Common myeloid progenitor, CD34-positive (primary cell): ENCODE measurements at regions not wholly inside any gene's neighbourhood (a gene's known extent, or its start where the extent isn't known, plus 50 kb on each side); places are given as distances from the start of the nearest gene placed in this dataset.

Experiments used
- CTCF ChIA-PET: fragments of 350-600 bp; sonication (Branson Sonifier 250); formaldehyde crosslinking; loops from one replicate; lab custom pipeline; 2021; ENCODE audit warnings: antibody characterized with exemption; lab: Charles Lee
- POLR2A ChIA-PET: fragments of 350-600 bp; sonication (Branson Sonifier 250); formaldehyde crosslinking; loops from one replicate; lab custom pipeline; 2021; ENCODE audit warnings: antibody characterized with exemption; lab: Charles Lee
- DNase-seq, 3 donors: peaks; one replicate each; pipeline versions ENCODE4 v3.0.0 to v3.0.0-alpha.2; 2013
- H3K27ac ChIP-seq, 2 experiments: 1 replicate in 1 of 2; 2 replicates in 1 of 2; pipeline ENCODE4 v1.7.0; 2013; ENCODE audit warnings: inconsistent platforms in 2 of 2, low read length in 2 of 2, mild to moderate bottlenecking in 2 of 2, low read depth in 1 of 2, moderate library complexity in 1 of 2; ENCODE audit not compliant: severe bottlenecking in 2 of 2, insufficient read depth in 1 of 2, poor library complexity in 1 of 2
- H3K27me3 ChIP-seq, 5 experiments: replicated peaks in 2 of 5; 1 replicate in 3 of 5; 2 replicates in 2 of 5; pipeline versions ENCODE4 v1.6.1 to v1.7.0; 2013; ENCODE audit warnings: low read length in 4 of 5, mild to moderate bottlenecking in 2 of 5, moderate library complexity in 2 of 5, inconsistent platforms in 1 of 5; ENCODE audit not compliant: insufficient read depth in 5 of 5, control insufficient read depth in 4 of 5
- H3K36me3 ChIP-seq, 4 experiments: 1 replicate in 2 of 4; 2 replicates in 2 of 4; pipeline versions ENCODE4 v1.6.1 to v1.7.0; 2013; ENCODE audit warnings: low read length in 3 of 4, control low read depth in 1 of 4, mild to moderate bottlenecking in 1 of 4; ENCODE audit not compliant: control insufficient read depth in 4 of 4, insufficient read depth in 4 of 4
- H3K4me1 ChIP-seq, 4 experiments: 1 replicate in 3 of 4; 2 replicates in 1 of 4; pipeline versions ENCODE4 v1.6.1 to v1.7.1; 2013; ENCODE audit warnings: low read length in 3 of 4, mild to moderate bottlenecking in 3 of 4, control low read depth in 1 of 4, inconsistent platforms in 1 of 4, moderate library complexity in 1 of 4; ENCODE audit not compliant: control insufficient read depth in 4 of 4, insufficient read depth in 4 of 4; ENCODE audit errors: control extremely low read depth in 1 of 4
- H3K4me3 ChIP-seq, 7 experiments: 1 replicate in 4 of 7; 2 replicates in 3 of 7; pipeline versions ENCODE4 v1.5.1 to v1.7.0; 2013; ENCODE audit warnings: mild to moderate bottlenecking in 7 of 7, low read length in 6 of 7, moderate library complexity in 6 of 7, inconsistent platforms in 2 of 7, low read depth in 2 of 7, control low read depth in 1 of 7; ENCODE audit not compliant: insufficient read depth in 4 of 7, control insufficient read depth in 1 of 7; ENCODE audit errors: extremely low read depth in 1 of 7
- H3K9me3 ChIP-seq, 5 experiments: 1 replicate in 4 of 5; 2 replicates in 1 of 5; pipeline versions ENCODE4 v1.6.1 to v1.7.1; 2013; ENCODE audit warnings: low read length in 4 of 5, mild to moderate bottlenecking in 2 of 5, inconsistent platforms in 1 of 5, low read depth in 1 of 5, moderate library complexity in 1 of 5; ENCODE audit not compliant: control insufficient read depth in 4 of 5, insufficient read depth in 2 of 5; ENCODE audit errors: control extremely low read depth in 1 of 5
- WGBS: methylation state at CpG from one replicate; pipeline ENCODE4 v1.1.5; 2013; ENCODE audit not compliant: insufficient coverage; 5-methylcytosine and 5-hydroxymethylcytosine counted together

DNA sequence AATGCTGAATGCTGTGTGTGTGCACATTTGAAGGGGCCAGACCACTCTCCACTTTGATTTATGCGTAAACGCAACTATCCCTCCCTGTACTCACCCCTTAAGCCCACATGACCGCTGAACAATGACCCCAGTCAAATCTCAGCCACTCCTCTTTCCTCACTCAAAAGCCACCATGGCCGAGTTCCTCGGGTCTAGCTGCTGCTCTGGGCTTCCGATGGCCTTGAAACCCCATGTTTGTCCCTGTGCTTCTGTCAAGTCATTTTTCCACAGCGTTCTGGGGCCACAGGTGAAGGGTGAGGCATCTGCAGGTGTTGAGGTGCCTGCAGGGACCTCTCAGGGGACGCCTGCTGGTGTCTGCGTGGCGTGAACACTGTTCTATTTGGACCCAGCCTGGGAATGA lies 74.3 kb upstream of the TMEM18 start:
- WGBS: 93% methylated on average over 5 of the region's 10 CpGs
- Histone ChIP-seq H3K9me3 (no peaks in the 10 kb centered on the region), H3K4me3 (no peak overlapping the region), H3K4me1 (no peaks in the 10 kb centered on the region), H3K36me3 (no peaks in the 10 kb centered on the region), H3K27ac (no peak overlapping the region), H3K27me3 (peaks cover 0 to 9% (median 2%) of the 10 kb centered on the region in 5 experiments)
- CTCF ChIA-PET: no interaction called here
- POLR2A ChIA-PET: no interaction called here
- DNase-seq: no peak

DNA sequence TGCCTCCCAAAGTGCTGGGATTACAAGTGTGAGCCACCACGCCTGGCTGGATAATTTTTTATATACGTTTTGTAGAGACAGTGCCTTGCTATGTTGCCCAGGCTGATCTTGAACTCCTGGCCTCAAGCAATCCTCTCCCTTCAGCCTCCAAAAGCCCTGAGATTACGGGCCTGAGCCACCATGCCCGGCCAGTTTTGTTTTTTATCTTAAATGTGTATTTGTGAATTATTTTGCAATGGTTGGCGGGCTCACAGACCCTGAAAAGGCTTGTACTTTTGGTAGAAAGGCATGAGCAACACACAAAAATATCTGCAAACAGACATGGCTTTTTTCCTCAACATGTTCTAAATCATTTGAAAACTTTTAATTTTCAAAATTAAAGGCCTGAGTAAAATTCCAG lies 73.4 kb upstream of the TMEM18 start:
- Histone ChIP-seq H3K27me3 (peaks cover 0 to 9% (median 2%) of the 10 kb centered on the region in 5 experiments), H3K4me3 (no peak overlapping the region), H3K4me1 (no peaks in the 10 kb centered on the region), H3K36me3 (no peaks in the 10 kb centered on the region), H3K27ac (no peak overlapping the region), H3K9me3 (no peaks in the 10 kb centered on the region)
- POLR2A ChIA-PET: no interaction called here
- CTCF ChIA-PET: no interaction called here
- no peak for DNase-seq
- WGBS: 100% methylated on average over 2 of the region's 5 CpGs

DNA sequence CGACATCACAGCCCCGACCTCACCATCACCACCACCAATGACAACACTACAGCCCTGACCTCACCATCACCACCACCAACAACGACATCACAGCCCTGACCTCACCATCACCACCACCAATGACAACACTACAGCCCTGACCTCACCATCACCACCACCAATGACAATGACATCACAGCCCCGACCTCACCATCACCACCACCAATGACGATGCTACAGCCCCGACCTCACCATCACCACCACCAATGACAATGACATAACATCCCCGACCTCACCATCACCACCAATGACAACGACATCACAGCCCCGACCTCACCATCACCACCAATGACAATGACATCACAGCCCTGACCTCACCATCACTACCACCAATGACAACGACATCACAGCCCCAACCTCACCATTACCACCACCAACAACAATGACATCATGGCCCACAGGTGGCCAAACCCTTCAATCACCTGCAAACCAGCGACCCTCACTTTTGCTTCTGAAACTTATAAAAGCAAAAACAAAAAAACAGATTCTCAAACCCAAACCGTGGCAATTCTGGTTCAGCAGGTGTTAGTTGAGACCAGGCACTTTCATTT lies 70.7 kb upstream of the TMEM18 start:
- no peaks in the 10 kb centered on the region for H3K36me3 ChIP-seq
- POLR2A ChIA-PET: no interaction called here
- no peak overlapping the region for H3K27ac ChIP-seq
- H3K4me3 ChIP-seq: no peak overlapping the region
- H3K27me3 ChIP-seq: peaks cover 0 to 17% (median 4%) of the 10 kb centered on the region in 5 experiments
- no peaks in the 10 kb centered on the region for H3K4me1 ChIP-seq
- H3K9me3 ChIP-seq: peaks cover 0 to 2% (median 0%) of the 10 kb centered on the region in 5 experiments
- no peak for DNase-seq
- WGBS: 97% methylated on average over 10 of the region's 12 CpGs
- CTCF ChIA-PET: no interaction called here

DNA sequence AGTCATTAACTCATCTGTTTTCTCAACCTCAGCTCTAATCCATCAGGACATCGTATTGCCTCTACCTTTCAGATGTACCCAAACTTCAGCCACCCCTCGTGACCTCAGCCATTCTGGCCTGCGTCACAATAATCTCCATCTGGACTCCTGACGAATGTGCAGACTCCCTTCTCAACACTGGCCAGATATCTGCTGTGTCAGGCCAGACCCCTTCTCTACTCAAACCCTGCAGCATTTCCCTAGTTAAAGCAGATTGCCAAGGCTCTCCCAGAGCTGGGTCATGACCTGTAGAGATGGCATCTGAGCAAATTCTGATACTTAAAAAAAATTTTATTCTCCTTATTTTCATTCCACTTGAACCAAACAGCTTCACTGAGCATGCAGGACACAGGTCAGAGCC lies 69.5 kb upstream of the TMEM18 start:
- ChIA-PET CTCF (interaction anchor here (0.7 kb wide), 1 partner anchor 798 kb away, joined by 3 read pairs; no protein-coding TSS in a partner anchor), POLR2A (no interaction called here)
- peaks cover 0 to 23% (median 6%) of the 10 kb centered on the region in 5 experiments for H3K27me3 ChIP-seq
- DNase-seq: no peak
- WGBS: 95% methylated on average over 4 of the region's 4 CpGs
- H3K36me3 ChIP-seq: no peaks in the 10 kb centered on the region
- no peaks in the 10 kb centered on the region for H3K4me1 ChIP-seq
- peaks cover 0 to 2% (median 0%) of the 10 kb centered on the region in 5 experiments for H3K9me3 ChIP-seq
- H3K27ac ChIP-seq: no peak overlapping the region
- H3K4me3 ChIP-seq: no peak overlapping the region

DNA sequence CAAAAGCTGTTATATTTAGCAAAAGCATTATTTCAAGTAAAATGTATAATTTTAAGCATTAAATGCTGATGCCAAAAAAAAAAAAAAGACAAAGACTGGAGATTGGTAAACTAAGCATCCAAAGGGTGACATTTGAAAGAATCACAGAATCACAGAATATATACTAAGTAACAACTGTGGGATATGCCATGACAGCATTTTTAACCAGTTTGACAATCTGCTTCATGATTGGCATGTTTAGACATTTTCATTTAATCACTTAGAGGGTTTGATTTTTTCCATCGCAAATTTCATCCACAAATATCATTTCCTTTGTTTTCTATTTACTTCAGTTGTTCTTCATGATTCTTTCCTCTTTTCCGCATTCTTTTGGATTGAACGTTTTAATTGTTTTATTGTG lies 66.9 kb upstream of the TMEM18 start:
- H3K36me3 ChIP-seq: no peaks in the 10 kb centered on the region
- H3K4me1 ChIP-seq: peaks cover 0 to 12% (median 10%) of the 10 kb centered on the region in 4 experiments
- peaks cover 0 to 2% (median 0%) of the 10 kb centered on the region in 5 experiments for H3K9me3 ChIP-seq
- H3K4me3 ChIP-seq: no peak overlapping the region
- H3K27ac ChIP-seq: no peak overlapping the region
- CTCF ChIA-PET: no interaction called here
- no peak for DNase-seq
- POLR2A ChIA-PET: no interaction called here
- H3K27me3 ChIP-seq: peaks cover 6 to 40% (median 12%) of the 10 kb centered on the region in 5 experiments
- WGBS: 83% methylated on average over 1 of the region's 3 CpGs

DNA sequence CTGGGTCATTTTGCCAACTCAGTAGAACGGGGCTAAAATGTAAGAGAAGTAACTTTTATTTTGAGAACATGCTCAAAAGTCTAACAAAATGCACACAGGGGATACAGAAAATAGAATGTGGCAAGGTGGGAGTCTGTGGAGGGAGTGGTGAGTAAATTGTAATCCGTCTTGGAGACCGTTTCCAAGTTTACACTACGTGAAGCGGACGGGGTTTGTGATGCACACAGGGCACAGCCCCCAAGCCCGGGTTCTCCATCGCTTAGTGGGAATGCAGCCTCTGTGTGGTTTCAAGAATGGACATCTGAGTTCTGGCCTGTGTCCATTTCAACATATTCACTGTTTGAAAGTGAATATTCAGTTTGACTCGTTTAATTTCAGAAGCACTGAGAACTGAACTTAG lies 65.0 kb upstream of the TMEM18 start:
- Histone ChIP-seq H3K27ac (no peak overlapping the region), H3K4me3 (no peak overlapping the region), H3K36me3 (no peaks in the 10 kb centered on the region), H3K9me3 (peaks cover 0 to 2% (median 0%) of the 10 kb centered on the region in 5 experiments), H3K27me3 (peaks cover 6 to 40% (median 12%) of the 10 kb centered on the region in 5 experiments), H3K4me1 (peaks cover 0 to 12% (median 10%) of the 10 kb centered on the region in 4 experiments)
- CTCF ChIA-PET: no interaction called here
- DNase-seq: no peak
- POLR2A ChIA-PET: no interaction called here
- WGBS: 87% methylated on average over 9 of the region's 9 CpGs

DNA sequence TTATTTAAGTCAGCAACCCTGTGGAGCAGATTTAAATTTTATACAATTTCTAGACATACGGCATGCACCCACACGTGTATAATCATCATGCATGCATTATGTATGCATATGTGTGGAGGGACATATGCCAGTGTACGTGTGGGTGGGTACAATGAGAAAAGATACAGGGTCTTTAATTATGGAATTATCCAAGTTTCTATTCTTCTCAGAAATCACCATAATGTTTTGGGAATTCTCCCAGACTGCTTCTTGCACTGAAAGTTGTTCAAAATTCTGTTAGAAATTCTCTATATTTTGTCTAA lies 63.9 kb upstream of the TMEM18 start:
- peaks cover 8 to 41% (median 12%) of the 10 kb centered on the region in 5 experiments for H3K27me3 ChIP-seq
- H3K27ac ChIP-seq: no peak overlapping the region
- peaks cover 0 to 2% (median 0%) of the 10 kb centered on the region in 5 experiments for H3K9me3 ChIP-seq
- DNase-seq: no peak
- H3K4me3 ChIP-seq: peak overlapping the region in 1 of 7 experiments; percentile 91
- ChIA-PET POLR2A (no interaction called here), CTCF (no interaction called here)
- no CpG with 5 or more reads among the region's 3 CpGs for WGBS
- H3K36me3 ChIP-seq: no peaks in the 10 kb centered on the region
- peaks cover 0 to 12% (median 10%) of the 10 kb centered on the region in 4 experiments for H3K4me1 ChIP-seq
